HL-60 (cell line): ENCODE measurements at regions not wholly inside any gene's neighbourhood (a gene's known extent, or its start where the extent isn't known, plus 50 kb on each side); places are given as distances from the start of the nearest gene placed in this dataset.
A peak's percentile ranks its signal among the peaks of the same experiment; 100 is the strongest.

Experiments
- DNase-seq, 2 experiments: peaks; one replicate each; pipeline ENCODE4 v3.0.0-alpha.2; 2010 to 2020; ENCODE audit warnings: low read depth in 1 of 2, low spot score in 1 of 2
- H3K27ac ChIP-seq: fragments of 250-450 bp; sonication (Bioruptor Pico); replicated peaks from 2 replicates; pipeline ENCODE4 v1.5.1; 2020; ENCODE audit warnings: mild to moderate bottlenecking, moderate library complexity
- H3K27me3 ChIP-seq: fragments of 250-450 bp; sonication (Bioruptor Pico); 2 replicates; pipeline ENCODE4 v1.5.1; 2021; ENCODE audit warnings: mild to moderate bottlenecking, moderate library complexity; ENCODE audit not compliant: insufficient read depth, poor library complexity, severe bottlenecking
- H3K4me3 ChIP-seq: replicated peaks from 2 replicates; pipeline ENCODE4 v1.5.1; 2011; ENCODE audit warnings: mild to moderate bottlenecking, control low read depth, low read length; ENCODE audit not compliant: insufficient read depth
- CTCF ChIP-seq: IDR thresholded peaks from one replicate; pipeline ENCODE4 v1.5.1; 2011; ENCODE audit warnings: low read length, control low read depth, inconsistent platforms; ENCODE audit not compliant: insufficient read depth
- GABPA ChIP-seq: IDR thresholded peaks from 2 replicates; pipeline ENCODE4 v1.6.1; 2012; ENCODE audit warnings: low read depth
- POLR2AphosphoS5 ChIP-seq: IDR thresholded peaks from 2 replicates; pipeline ENCODE4 v1.6.1; 2012; ENCODE audit warnings: low read depth
- REST ChIP-seq: IDR thresholded peaks from 2 replicates; pipeline ENCODE4 v1.6.1; 2012; ENCODE audit warnings: low read depth; ENCODE audit not compliant: insufficient replicate concordance
- SPI1 ChIP-seq: IDR thresholded peaks from 2 replicates; pipeline ENCODE4 v1.6.1; 2012; ENCODE audit warnings: low read depth, mild to moderate bottlenecking, borderline replicate concordance

DNA sequence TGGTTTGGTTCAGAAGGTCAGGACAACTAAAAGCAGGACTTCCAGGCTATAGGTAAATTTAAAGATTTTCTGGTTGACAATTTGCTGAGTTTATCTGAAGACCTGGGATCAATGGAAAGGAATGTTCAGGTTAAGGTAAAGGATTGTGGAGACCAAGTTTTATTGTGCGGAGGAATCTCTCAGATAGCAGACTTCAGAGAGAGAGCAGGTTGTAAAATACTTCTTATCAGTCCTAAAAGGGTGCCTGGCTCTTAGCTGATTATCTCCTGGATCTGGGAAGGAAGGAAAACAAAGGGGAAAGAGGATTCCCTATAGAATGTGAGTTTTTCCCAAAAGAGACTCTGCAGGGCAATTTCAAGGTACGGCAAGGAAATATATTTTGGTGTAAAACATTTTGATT, 851.5 kb downstream of the DACH1 start:
- no peak overlapping the region for H3K27ac ChIP-seq

DNA sequence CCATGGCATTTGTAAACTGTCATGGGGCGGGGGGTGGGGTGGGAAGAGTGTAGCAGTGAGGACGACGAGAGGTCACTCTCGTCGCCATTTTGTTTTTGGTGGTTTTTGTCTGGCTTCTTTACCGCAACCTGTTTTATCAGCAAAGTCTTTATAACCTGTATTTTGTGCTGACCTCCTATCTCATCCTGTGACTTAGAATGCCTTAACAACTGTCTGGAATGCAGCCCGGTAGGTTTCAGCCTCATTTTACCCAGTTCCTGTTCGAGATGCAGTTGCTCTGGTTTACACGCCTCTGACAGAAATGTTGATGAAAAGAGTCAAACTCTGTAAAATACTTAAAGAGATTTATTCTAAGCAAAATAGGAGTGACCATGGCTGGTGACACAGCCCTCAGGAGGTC, 852.0 kb downstream of the DACH1 start:
- H3K4me3 ChIP-seq: no peak overlapping the region
- H3K27ac ChIP-seq: no peak overlapping the region
- DNase-seq: no peak
- no peaks in the 10 kb centered on the region for H3K27me3 ChIP-seq
- TF ChIP-seq CTCF: no peak
- TF ChIP-seq GABPA: no peak
- no peak for TF ChIP-seq SPI1
- no peak for TF ChIP-seq REST
- TF ChIP-seq POLR2AphosphoS5: no peak

More for the DNA sequence above, 851.5 kb downstream of the DACH1 start:
- no peaks in the 10 kb centered on the region for H3K27me3 ChIP-seq
- TF ChIP-seq GABPA: no peak
- no peak for TF ChIP-seq POLR2AphosphoS5
- no peak overlapping the region for H3K4me3 ChIP-seq
- no peak for DNase-seq

DNA sequence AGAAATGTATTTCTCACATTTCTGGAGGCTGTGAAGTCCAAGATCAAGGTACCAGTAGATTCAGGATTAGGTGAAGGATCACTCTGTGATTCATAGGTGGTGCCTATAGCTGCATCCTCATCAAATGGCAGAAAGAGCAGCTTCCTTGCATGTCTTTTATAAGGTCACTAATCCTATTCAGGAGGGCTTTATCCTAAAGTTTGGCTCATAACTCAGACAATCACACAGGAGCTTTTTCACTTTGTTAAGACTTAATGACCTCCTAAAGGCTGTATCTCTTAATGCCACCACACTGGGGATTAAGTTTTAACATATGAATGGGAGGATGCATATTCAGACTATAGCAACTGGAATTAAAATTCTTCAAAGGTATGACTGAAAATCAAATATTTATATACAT, 861.1 kb downstream of the DACH1 start:
- TF ChIP-seq GABPA (no peak), CTCF (no peak), REST (no peak), SPI1 (no peak), POLR2AphosphoS5 (no peak)
- DNase-seq: no peak
- H3K27ac ChIP-seq: no peak overlapping the region
- H3K27me3 ChIP-seq: no peaks in the 10 kb centered on the region
- no peak overlapping the region for H3K4me3 ChIP-seq

DNA sequence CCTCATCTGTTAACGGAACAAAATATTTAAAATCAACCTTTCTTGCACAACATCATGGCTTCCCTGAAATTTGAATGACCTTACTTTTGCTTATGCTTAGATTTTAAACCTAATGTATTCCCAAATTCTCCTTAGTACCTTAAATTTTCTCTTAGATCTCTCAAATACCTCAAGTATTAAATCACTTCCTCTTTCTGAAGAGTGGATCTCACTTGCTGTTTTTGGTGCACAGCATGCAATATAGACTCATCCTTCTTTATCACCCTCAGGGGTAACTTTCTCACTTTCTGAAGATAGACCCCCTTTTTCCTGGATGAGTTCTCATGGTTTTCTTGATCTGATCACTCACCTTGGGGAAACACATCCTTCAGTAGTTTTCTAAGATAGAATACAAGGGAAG, 871.7 kb downstream of the DACH1 start:
- Histone ChIP-seq H3K27me3 (no peaks in the 10 kb centered on the region), H3K4me3 (no peak overlapping the region), H3K27ac (no peak overlapping the region)
- DNase-seq: no peak
- TF ChIP-seq SPI1: peak; percentile 87
- TF ChIP-seq CTCF: no peak
- no peak for TF ChIP-seq POLR2AphosphoS5
